BJ (cell line): ENCODE measurements at regions not wholly inside any gene's neighbourhood (a gene's known extent, or its start where the extent isn't known, plus 50 kb on each side); places are given as distances from the start of the nearest gene placed in this dataset.

Experiments
- CTCF ChIA-PET: fragments of 350-600 bp; formaldehyde crosslinking; extraction: SDS; loops from one replicate; lab custom pipeline; 2021; ENCODE audit warnings: antibody characterized with exemption, inconsistent platforms; lab: Yijun Ruan, JAX
- POLR2A ChIA-PET: fragments of 300-600 bp; sonication (Branson Sonifier 250); formaldehyde crosslinking; extraction: SDS; loops from one replicate; lab custom pipeline; 2021; ENCODE audit warnings: antibody characterized with exemption; lab: Charles Lee
- DNase-seq: peaks from one replicate; pipeline ENCODE4 v3.0.0-alpha.2; 2011; ENCODE audit warnings: low read depth
- H3K27me3 ChIP-seq: 2 replicates; pipeline ENCODE4 v1.6.0; 2011; ENCODE audit warnings: low read length; ENCODE audit not compliant: control insufficient read depth, insufficient read depth
- H3K36me3 ChIP-seq: 2 replicates; pipeline ENCODE4 v1.5.1; 2011; ENCODE audit warnings: low read length; ENCODE audit not compliant: control insufficient read depth, insufficient read depth
- H3K4me3 ChIP-seq: 2 replicates; pipeline ENCODE4 v1.5.1; 2011; ENCODE audit warnings: low read depth, mild to moderate bottlenecking, control low read depth, low read length
- TF ChIP-seq, protein P1 (sequence below): IDR thresholded peaks from 2 replicates; pipeline ENCODE4 v1.5.1; 2011; ENCODE audit warnings: low read depth, mild to moderate bottlenecking, control low read depth, inconsistent platforms, low read length, moderate library complexity; ENCODE audit not compliant: insufficient read depth

GRCh38 chr3:159783780-159784742, 204.6 kb upstream of the IL12A start:
- POLR2A ChIA-PET: no interaction called here
- Histone ChIP-seq H3K4me3 (no peak overlapping the region), H3K27me3 (no peaks in the 10 kb centered on the region), H3K36me3 (no peaks in the 10 kb centered on the region)
- no peak for DNase-seq
- CTCF ChIA-PET: interaction anchor here (0.7 to 3.6 kb wide), 7 partner anchors 10 to 168 kb away, joined by 3 to 15 read pairs (median 3); no protein-coding TSS in a partner anchor
- TF ChIP-seq, protein P1, sequence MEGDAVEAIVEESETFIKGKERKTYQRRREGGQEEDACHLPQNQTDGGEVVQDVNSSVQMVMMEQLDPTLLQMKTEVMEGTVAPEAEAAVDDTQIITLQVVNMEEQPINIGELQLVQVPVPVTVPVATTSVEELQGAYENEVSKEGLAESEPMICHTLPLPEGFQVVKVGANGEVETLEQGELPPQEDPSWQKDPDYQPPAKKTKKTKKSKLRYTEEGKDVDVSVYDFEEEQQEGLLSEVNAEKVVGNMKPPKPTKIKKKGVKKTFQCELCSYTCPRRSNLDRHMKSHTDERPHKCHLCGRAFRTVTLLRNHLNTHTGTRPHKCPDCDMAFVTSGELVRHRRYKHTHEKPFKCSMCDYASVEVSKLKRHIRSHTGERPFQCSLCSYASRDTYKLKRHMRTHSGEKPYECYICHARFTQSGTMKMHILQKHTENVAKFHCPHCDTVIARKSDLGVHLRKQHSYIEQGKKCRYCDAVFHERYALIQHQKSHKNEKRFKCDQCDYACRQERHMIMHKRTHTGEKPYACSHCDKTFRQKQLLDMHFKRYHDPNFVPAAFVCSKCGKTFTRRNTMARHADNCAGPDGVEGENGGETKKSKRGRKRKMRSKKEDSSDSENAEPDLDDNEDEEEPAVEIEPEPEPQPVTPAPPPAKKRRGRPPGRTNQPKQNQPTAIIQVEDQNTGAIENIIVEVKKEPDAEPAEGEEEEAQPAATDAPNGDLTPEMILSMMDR: no peak

- no peaks in the 10 kb centered on the region for H3K36me3 ChIP-seq
- DNase-seq: no peak
- CTCF ChIA-PET: interaction anchor here (1.4 to 3.6 kb wide), 4 partner anchors 11 to 21 kb away, joined by 3 to 15 read pairs (median 11); no protein-coding TSS in a partner anchor
- TF ChIP-seq, protein P1: no peak
- H3K27me3 ChIP-seq: no peaks in the 10 kb centered on the region
- POLR2A ChIA-PET: interaction anchor here (0.6 to 0.7 kb wide), 3 partner anchors 21 to 332 kb away, joined by 4 to 9 read pairs (median 4); no protein-coding TSS in a partner anchor
- H3K4me3 ChIP-seq: no peak overlapping the region
These were observed 203.3 kb upstream of the IL12A start for GRCh38 chr3:159785273-159785708.

- H3K27me3 ChIP-seq: no peaks in the 10 kb centered on the region
- no peaks in the 10 kb centered on the region; the same call in 1 of the 2 replicates for H3K36me3 ChIP-seq
- no peak overlapping the region for H3K4me3 ChIP-seq
- ChIA-PET POLR2A (interaction anchor here (0.6 kb wide), 1 partner anchor 10 kb away, joined by 9 read pairs; no protein-coding TSS in a partner anchor), CTCF (interaction anchor here (1.8 to 3.6 kb wide), 3 partner anchors 12 to 219 kb away, joined by 4 to 11 read pairs (median 11); no protein-coding TSS in a partner anchor)
- no peak for DNase-seq
- TF ChIP-seq, protein P1: no peak
These were observed 202.0 kb upstream of the IL12A start for GRCh38 chr3:159786489-159787177.

GRCh38 chr3:159787178-159787574, 201.5 kb upstream of the IL12A start:
- CTCF ChIA-PET: interaction anchor here (1.6 to 3.6 kb wide), 4 partner anchors 11 to 219 kb away, joined by 4 to 11 read pairs (median 10); no protein-coding TSS in a partner anchor
- Histone ChIP-seq H3K27me3 (no peaks in the 10 kb centered on the region), H3K36me3 (no peaks in the 10 kb centered on the region; the same call in 1 of the 2 replicates), H3K4me3 (no peak overlapping the region)
- TF ChIP-seq, protein P1: no peak
- POLR2A ChIA-PET: interaction anchor here (0.6 kb wide), 1 partner anchor 11 kb away, joined by 9 read pairs; no protein-coding TSS in a partner anchor
- peak; percentile 29 for DNase-seq
